Endodermal cell (in vitro differentiated cells): ENCODE measurements at regions not wholly inside any gene's neighbourhood (a gene's known extent, or its start where the extent isn't known, plus 50 kb on each side); places are given as distances from the start of the nearest gene placed in this dataset.

Source experiments
- DNase-seq: peaks from one replicate; pipeline ENCODE4 v3.0.0-alpha.2; 2017
- H3K27ac ChIP-seq: 2 replicates; pipeline ENCODE4 v1.5.1; 2013; ENCODE audit warnings: mild to moderate bottlenecking, low read depth, low read length, moderate library complexity
- H3K27me3 ChIP-seq: 2 replicates; pipeline ENCODE4 v1.6.1; 2013; ENCODE audit warnings: mild to moderate bottlenecking, low read length, moderate library complexity; ENCODE audit not compliant: insufficient read depth, control insufficient read depth, poor library complexity, severe bottlenecking
- H3K36me3 ChIP-seq: 2 replicates; pipeline ENCODE4 v1.7.0; 2013; ENCODE audit warnings: mild to moderate bottlenecking, low read length, moderate library complexity; ENCODE audit not compliant: control insufficient read depth, insufficient read depth
- H3K4me1 ChIP-seq: one replicate; pipeline ENCODE4 v1.7.0; 2013; ENCODE audit warnings: low read length; ENCODE audit not compliant: control insufficient read depth, insufficient read depth
- H3K4me3 ChIP-seq: 2 replicates; pipeline ENCODE4 v1.5.1; 2013; ENCODE audit warnings: mild to moderate bottlenecking, low read length, moderate library complexity
- H3K9ac ChIP-seq: 2 replicates; pipeline ENCODE4 v1.6.1; 2013; ENCODE audit warnings: mild to moderate bottlenecking, low read length, moderate library complexity; ENCODE audit not compliant: poor library complexity, severe bottlenecking; ENCODE audit errors: extremely low read depth
- H3K9me3 ChIP-seq: 2 replicates; pipeline ENCODE4 v1.6.1; 2013; ENCODE audit warnings: mild to moderate bottlenecking, low read length, moderate library complexity; ENCODE audit not compliant: control insufficient read depth
- H3K27ac Mint-ChIP-seq: 2 replicates; pipeline ENCODE4 v1.8.0; 2020; ENCODE audit warnings: mixed read lengths
- H3K27me3 Mint-ChIP-seq: 2 replicates; pipeline ENCODE4 v1.8.0; 2021; ENCODE audit warnings: mild to moderate bottlenecking, mixed read lengths; ENCODE audit not compliant: insufficient read depth
- H3K36me3 Mint-ChIP-seq: 2 replicates; pipeline ENCODE4 v1.8.0; 2020; ENCODE audit warnings: low read depth, mixed read lengths
- H3K4me1 Mint-ChIP-seq: 2 replicates; pipeline ENCODE4 v1.8.0; 2020; ENCODE audit warnings: mixed read lengths
- H3K4me3 Mint-ChIP-seq: 2 replicates; pipeline ENCODE4 v1.8.0; 2020; ENCODE audit warnings: mild to moderate bottlenecking, moderate library complexity, mixed read lengths
- H3K9me3 Mint-ChIP-seq: 2 replicates; pipeline ENCODE4 v1.8.0; 2020; ENCODE audit warnings: mild to moderate bottlenecking, mixed read lengths
- CTCF ChIP-seq: fragments of 200-600 bp; sonication (generic); conservative IDR thresholded peaks from 2 replicates; pipeline ENCODE4 v1.5.0; 2021; ENCODE audit warnings: antibody characterized with exemption, mild to moderate bottlenecking
- WGBS, 2 experiments: methylation state at CpG; one replicate each; pipeline versions ENCODE4 v1.1.5 to v1.1.7; 2013; ENCODE audit warnings: missing lambda C conversion rate in 2 of 2, mixed read lengths in 1 of 2; ENCODE audit not compliant: insufficient coverage in 1 of 2, insufficient read length in 1 of 2; 5-methylcytosine and 5-hydroxymethylcytosine counted together

- Histone ChIP-seq H3K36me3 (no peaks in the 10 kb centered on the region), H3K9me3 (no peaks in the 10 kb centered on the region), H3K4me3 (no peak overlapping the region), H3K27ac (no peak overlapping the region), H3K9ac (no peak overlapping the region), H3K4me1 (no peaks in the 10 kb centered on the region), H3K27me3 (no peaks in the 10 kb centered on the region)
- no peaks in the 10 kb centered on the region for H3K36me3 Mint-ChIP-seq
- H3K27me3 Mint-ChIP-seq, result no peaks in the 10 kb centered on the region
- TF ChIP-seq CTCF, result no peak
- H3K4me1 Mint-ChIP-seq, result no peaks in the 10 kb centered on the region
- H3K27ac Mint-ChIP-seq, result no peak overlapping the region
- DNase-seq, result no peak
- no peak overlapping the region for H3K4me3 Mint-ChIP-seq
- H3K9me3 Mint-ChIP-seq, result no peaks in the 10 kb centered on the region
These were observed 163.9 kb upstream of the GBE1 start for GRCh38 chr3:81925385-81925784.

DNA sequence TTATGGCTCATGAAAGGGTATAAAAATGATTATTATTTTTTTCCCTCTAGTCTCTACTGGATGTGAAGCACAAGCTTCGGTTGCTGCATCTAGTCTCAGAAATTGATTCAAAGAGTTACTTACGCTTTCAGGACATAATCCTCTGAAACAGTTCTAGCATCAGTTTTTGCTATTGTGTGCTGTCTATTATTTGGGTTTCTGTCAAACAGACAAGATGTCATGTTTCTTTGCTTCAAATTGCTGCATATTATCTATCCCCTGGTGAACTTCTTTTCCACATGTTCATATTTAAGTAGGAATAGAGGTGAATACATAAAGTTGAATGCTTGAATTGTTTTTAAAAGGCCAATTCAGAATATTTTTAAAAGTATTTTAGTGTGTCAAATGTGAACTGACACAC is 161.6 kb upstream of the GBE1 start:
- TF ChIP-seq CTCF, result no peak
- Mint-ChIP-seq H3K4me1 (no peaks in the 10 kb centered on the region), H3K4me3 (no peak overlapping the region), H3K9me3 (no peaks in the 10 kb centered on the region), H3K27ac (no peak overlapping the region), H3K36me3 (no peaks in the 10 kb centered on the region), H3K27me3 (no peaks in the 10 kb centered on the region)
- no peak overlapping the region for H3K4me3 ChIP-seq
- H3K36me3 ChIP-seq, result no peaks in the 10 kb centered on the region
- H3K27me3 ChIP-seq, result no peaks in the 10 kb centered on the region
- H3K9me3 ChIP-seq, result no peaks in the 10 kb centered on the region
- no peaks in the 10 kb centered on the region for H3K4me1 ChIP-seq
- DNase-seq, result no peak
- H3K27ac ChIP-seq, result no peak overlapping the region
- H3K9ac ChIP-seq, result no peak overlapping the region
- WGBS, 2 experiments, result 88 to 94% methylated on average over 2 of the region's 2 CpGs

- no peak for TF ChIP-seq CTCF
- H3K9ac ChIP-seq, result no peak overlapping the region
- Mint-ChIP-seq H3K27ac (no peak overlapping the region), H3K4me1 (no peaks in the 10 kb centered on the region), H3K9me3 (no peaks in the 10 kb centered on the region), H3K4me3 (no peak overlapping the region), H3K36me3 (no peaks in the 10 kb centered on the region), H3K27me3 (no peaks in the 10 kb centered on the region)
- 100% methylated on average over 1 of the region's 1 CpG; no CpG with 5 or more reads in 1 of the 2 experiments for WGBS, 2 experiments
- H3K36me3 ChIP-seq, result no peaks in the 10 kb centered on the region
- H3K27ac ChIP-seq, result no peak overlapping the region
- no peaks in the 10 kb centered on the region for H3K4me1 ChIP-seq
- no peaks in the 10 kb centered on the region for H3K27me3 ChIP-seq
- DNase-seq, result no peak
- no peaks in the 10 kb centered on the region for H3K9me3 ChIP-seq
- H3K4me3 ChIP-seq, result no peak overlapping the region
These were observed 161.0 kb upstream of the GBE1 start for GRCh38 chr3:81922404-81922803.
